Lower leg skin (tissue), 3 donors: ENCODE measurements at regions not wholly inside any gene's neighbourhood (a gene's known extent, or its start where the extent isn't known, plus 50 kb on each side); places are given as distances from the start of the nearest gene placed in this dataset.

Experiments
- POLR2A ChIP-seq, 2 donors: fragments of 450-650 bp; IDR thresholded peaks; one replicate each; pipeline ENCODE4 v1.6.1; 2016 to 2017; ENCODE audit warnings: antibody characterized with exemption in 2 of 2, mild to moderate bottlenecking in 1 of 2, moderate library complexity in 1 of 2
- TF ChIP-seq, protein P1 (sequence below), 3 donors: fragments of 450-650 bp; IDR thresholded peaks; one replicate each; pipeline ENCODE4 v1.5.1; 2016; ENCODE audit warnings: antibody characterized with exemption in 3 of 3, mild to moderate bottlenecking in 3 of 3, moderate library complexity in 2 of 3

DNA sequence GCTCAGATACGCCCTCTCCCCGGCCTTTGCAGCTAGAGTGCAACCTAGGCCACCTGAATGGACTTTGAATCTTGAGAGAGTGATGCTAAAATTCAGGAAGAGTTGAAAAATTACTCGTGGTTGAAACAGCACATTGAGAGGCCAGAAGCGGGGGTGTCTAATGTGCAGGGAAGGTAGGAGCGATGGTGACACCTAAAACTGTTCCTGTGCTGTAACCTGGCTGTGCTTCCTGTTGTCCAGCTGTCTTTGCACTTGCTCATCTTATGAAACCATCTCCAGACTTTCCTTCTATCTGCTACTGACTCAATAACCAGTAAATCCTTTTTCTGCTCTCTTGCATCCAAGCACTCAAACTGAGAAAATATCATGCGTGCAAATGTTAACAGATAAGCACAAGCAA, 106.4 kb upstream of the RPS6KA3 start:
- TF ChIP-seq, protein P1, sequence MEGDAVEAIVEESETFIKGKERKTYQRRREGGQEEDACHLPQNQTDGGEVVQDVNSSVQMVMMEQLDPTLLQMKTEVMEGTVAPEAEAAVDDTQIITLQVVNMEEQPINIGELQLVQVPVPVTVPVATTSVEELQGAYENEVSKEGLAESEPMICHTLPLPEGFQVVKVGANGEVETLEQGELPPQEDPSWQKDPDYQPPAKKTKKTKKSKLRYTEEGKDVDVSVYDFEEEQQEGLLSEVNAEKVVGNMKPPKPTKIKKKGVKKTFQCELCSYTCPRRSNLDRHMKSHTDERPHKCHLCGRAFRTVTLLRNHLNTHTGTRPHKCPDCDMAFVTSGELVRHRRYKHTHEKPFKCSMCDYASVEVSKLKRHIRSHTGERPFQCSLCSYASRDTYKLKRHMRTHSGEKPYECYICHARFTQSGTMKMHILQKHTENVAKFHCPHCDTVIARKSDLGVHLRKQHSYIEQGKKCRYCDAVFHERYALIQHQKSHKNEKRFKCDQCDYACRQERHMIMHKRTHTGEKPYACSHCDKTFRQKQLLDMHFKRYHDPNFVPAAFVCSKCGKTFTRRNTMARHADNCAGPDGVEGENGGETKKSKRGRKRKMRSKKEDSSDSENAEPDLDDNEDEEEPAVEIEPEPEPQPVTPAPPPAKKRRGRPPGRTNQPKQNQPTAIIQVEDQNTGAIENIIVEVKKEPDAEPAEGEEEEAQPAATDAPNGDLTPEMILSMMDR (IDR thresholded peaks at IDR 0.05) = no peak
- TF ChIP-seq POLR2A (IDR thresholded peaks at IDR 0.05) = no peak
